GM06990 (cell line): ENCODE measurements at regions not wholly inside any gene's neighbourhood (a gene's known extent, or its start where the extent isn't known, plus 50 kb on each side); places are given as distances from the start of the nearest gene placed in this dataset.

Experiments used
- DNase-seq: peaks from one replicate; pipeline ENCODE4 v3.0.0-alpha.2; 2011; ENCODE audit not compliant: insufficient read length; ENCODE audit errors: extremely low read depth
- H3K27me3 ChIP-seq: replicated peaks from 2 replicates; pipeline ENCODE4 v1.6.0; 2011; ENCODE audit warnings: low read length; ENCODE audit not compliant: control insufficient read depth, insufficient read depth
- H3K36me3 ChIP-seq: 2 replicates; pipeline ENCODE4 v1.5.1; 2011; ENCODE audit warnings: low read length; ENCODE audit not compliant: control insufficient read depth, insufficient read depth
- H3K4me3 ChIP-seq: replicated peaks from 2 replicates; pipeline ENCODE4 v1.5.1; 2011; ENCODE audit warnings: low read depth, mild to moderate bottlenecking, control low read depth, low read length
- CTCF ChIP-seq: IDR thresholded peaks from 2 replicates; pipeline ENCODE4 v1.5.1; 2011; ENCODE audit warnings: low read length, control low read depth, mild to moderate bottlenecking, inconsistent platforms; ENCODE audit not compliant: insufficient read depth, poor library complexity, severe bottlenecking

- Histone ChIP-seq H3K4me3 (no peak overlapping the region), H3K36me3 (no peaks in the 10 kb centered on the region), H3K27me3 (no peaks in the 10 kb centered on the region)
- no peak for TF ChIP-seq CTCF
- DNase-seq: no peak
These were observed 606.2 kb upstream of the NXPH2 start for GRCh38 chr2:139386401-139386800.

- Histone ChIP-seq H3K36me3 (no peaks in the 10 kb centered on the region), H3K27me3 (no peaks in the 10 kb centered on the region), H3K4me3 (no peak overlapping the region)
- TF ChIP-seq CTCF: no peak
- no peak for DNase-seq
These were observed 603.3 kb upstream of the NXPH2 start for GRCh38 chr2:139383532-139383931.

- DNase-seq: no peak
- H3K4me3 ChIP-seq: no peak overlapping the region
- no peaks in the 10 kb centered on the region for H3K36me3 ChIP-seq
- no peak for TF ChIP-seq CTCF
- no peaks in the 10 kb centered on the region for H3K27me3 ChIP-seq
These were observed 599.9 kb upstream of the NXPH2 start for GRCh38 chr2:139380051-139380450.

- TF ChIP-seq CTCF: no peak
- no peaks in the 10 kb centered on the region for H3K27me3 ChIP-seq
- no peak for DNase-seq
- no peaks in the 10 kb centered on the region for H3K36me3 ChIP-seq
- no peak overlapping the region for H3K4me3 ChIP-seq
These were observed 598.2 kb upstream of the NXPH2 start for GRCh38 chr2:139378373-139378772.

GRCh38 chr2:139374296-139374850 is 594.2 kb upstream of the NXPH2 start:
- no peaks in the 10 kb centered on the region for H3K36me3 ChIP-seq
- no peak for DNase-seq
- no peak overlapping the region for H3K4me3 ChIP-seq
- TF ChIP-seq CTCF: no peak
- no peaks in the 10 kb centered on the region for H3K27me3 ChIP-seq
